Globus pallidus (tissue), 1 donor: ENCODE measurements at regions not wholly inside any gene's neighbourhood (a gene's known extent, or its start where the extent isn't known, plus 50 kb on each side); places are given as distances from the start of the nearest gene placed in this dataset.

Experiments used
- DNase-seq: peaks from one replicate; pipeline ENCODE4 v3.0.0-alpha.2; 2015; ENCODE audit warnings: low spot score

- no peak for DNase-seq
These were observed 1060.0 kb downstream of the TBC1D22A start for GRCh38 chr22:47822422-47822821.

GRCh38 chr22:47818496-47818895 lies 1056.0 kb downstream of the TBC1D22A start:
- no peak for DNase-seq

GRCh38 chr22:47817380-47817779 lies 1054.9 kb downstream of the TBC1D22A start:
- no peak for DNase-seq

GRCh38 chr22:47816863-47817210 lies 1054.4 kb downstream of the TBC1D22A start:
- DNase-seq: no peak

- no peak for DNase-seq
These were observed 1053.8 kb downstream of the TBC1D22A start for GRCh38 chr22:47816121-47816862.

- no peak for DNase-seq
These were observed 1052.0 kb downstream of the TBC1D22A start for GRCh38 chr22:47814474-47814873.

GRCh38 chr22:47813661-47814060 lies 1051.2 kb downstream of the TBC1D22A start:
- no peak for DNase-seq

- DNase-seq: no peak
These were observed 1049.5 kb downstream of the TBC1D22A start for GRCh38 chr22:47811971-47812370.

GRCh38 chr22:47810505-47811500 lies 1048.4 kb downstream of the TBC1D22A start:
- DNase-seq: no peak

- DNase-seq: no peak
These were observed 1046.6 kb downstream of the TBC1D22A start for GRCh38 chr22:47808886-47809620.

- DNase-seq: no peak
These were observed 1045.8 kb downstream of the TBC1D22A start for GRCh38 chr22:47808236-47808635.

- no peak for DNase-seq
These were observed 1045.1 kb downstream of the TBC1D22A start for GRCh38 chr22:47807506-47807905.

- DNase-seq: no peak
These were observed 1044.4 kb downstream of the TBC1D22A start for GRCh38 chr22:47806894-47807293.

GRCh38 chr22:47805394-47805935 lies 1043.0 kb downstream of the TBC1D22A start:
- DNase-seq: no peak

GRCh38 chr22:47804281-47804680 lies 1041.8 kb downstream of the TBC1D22A start:
- no peak for DNase-seq

- no peak for DNase-seq
These were observed 1040.0 kb downstream of the TBC1D22A start for GRCh38 chr22:47802421-47802820.

GRCh38 chr22:47801541-47802245 lies 1039.2 kb downstream of the TBC1D22A start:
- no peak for DNase-seq

- no peak for DNase-seq
These were observed 1035.8 kb downstream of the TBC1D22A start for GRCh38 chr22:47798229-47798628.

GRCh38 chr22:47797342-47797945 lies 1035.0 kb downstream of the TBC1D22A start:
- DNase-seq: no peak

- DNase-seq: no peak
These were observed 1033.9 kb downstream of the TBC1D22A start for GRCh38 chr22:47796128-47796908.
